Anterior cingulate cortex (tissue), 58 donors: ENCODE measurements at regions not wholly inside any gene's neighbourhood (a gene's known extent, or its start where the extent isn't known, plus 50 kb on each side); places are given as distances from the start of the nearest gene placed in this dataset.

Source experiments
- DNase-seq, 58 donors: peaks; one replicate each; lab custom pipeline; 2025; lab: John Stamatoyannopoulos, UW

GRCh38 chr2:171225989-171226388, 65.3 kb upstream of the TLK1 start:
- DNase-seq, result no peak

DNA sequence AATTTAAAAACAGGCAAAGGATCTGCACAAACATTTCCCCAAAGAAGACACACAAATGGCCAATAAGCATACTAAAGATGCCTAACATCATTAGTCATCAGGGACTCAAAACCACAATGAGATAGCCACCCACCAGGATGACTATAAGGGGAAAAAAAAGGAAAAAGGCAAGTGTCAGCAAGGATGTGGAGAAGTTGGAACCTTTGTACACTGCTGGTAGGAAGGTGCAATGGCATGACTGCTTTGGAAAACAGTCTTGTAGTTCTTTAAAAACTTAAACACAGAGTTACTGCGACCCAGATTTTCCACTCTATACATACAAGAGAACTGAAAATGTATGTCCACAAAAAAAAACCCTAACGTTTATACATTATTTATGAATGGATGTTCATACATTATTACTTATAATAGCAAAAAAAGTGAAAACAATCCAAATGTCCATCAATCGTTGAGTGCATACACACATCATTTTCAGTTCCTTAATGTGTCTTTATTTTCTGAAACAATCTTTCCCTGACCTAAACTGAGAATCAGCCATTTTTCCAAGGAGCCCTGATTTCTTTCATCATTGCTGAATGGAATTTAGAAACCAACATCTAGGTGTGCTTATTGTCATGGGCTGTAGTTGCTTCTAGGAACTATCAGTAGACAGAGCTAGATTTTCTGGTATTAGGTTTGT, 64.7 kb upstream of the TLK1 start:
- no peak for DNase-seq

DNA sequence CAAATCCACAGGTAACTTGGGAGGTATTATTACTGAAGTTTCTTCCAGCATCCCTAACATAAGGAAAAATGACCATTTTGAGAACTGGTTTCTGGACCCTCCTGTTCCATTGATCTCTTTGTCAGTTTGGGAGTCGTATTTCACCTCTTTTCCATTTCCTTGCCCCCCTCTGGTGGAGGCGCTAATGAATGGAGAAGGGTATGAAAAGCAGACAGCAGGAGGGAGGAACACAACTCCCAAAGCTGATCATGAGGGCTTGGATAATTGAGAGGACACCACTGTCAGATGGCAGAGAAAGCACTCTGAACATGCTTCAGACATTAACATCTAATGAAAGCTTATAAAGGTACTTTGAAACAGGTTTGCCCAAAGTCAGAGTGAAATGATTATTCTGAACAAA, 56.6 kb upstream of the TLK1 start:
- DNase-seq, result no peak

GRCh38 chr2:171216631-171217030, 55.9 kb upstream of the TLK1 start:
- DNase-seq, result no peak

- DNase-seq, result no peak
These were observed 53.4 kb upstream of the TLK1 start for GRCh38 chr2:171214093-171214492.

DNA sequence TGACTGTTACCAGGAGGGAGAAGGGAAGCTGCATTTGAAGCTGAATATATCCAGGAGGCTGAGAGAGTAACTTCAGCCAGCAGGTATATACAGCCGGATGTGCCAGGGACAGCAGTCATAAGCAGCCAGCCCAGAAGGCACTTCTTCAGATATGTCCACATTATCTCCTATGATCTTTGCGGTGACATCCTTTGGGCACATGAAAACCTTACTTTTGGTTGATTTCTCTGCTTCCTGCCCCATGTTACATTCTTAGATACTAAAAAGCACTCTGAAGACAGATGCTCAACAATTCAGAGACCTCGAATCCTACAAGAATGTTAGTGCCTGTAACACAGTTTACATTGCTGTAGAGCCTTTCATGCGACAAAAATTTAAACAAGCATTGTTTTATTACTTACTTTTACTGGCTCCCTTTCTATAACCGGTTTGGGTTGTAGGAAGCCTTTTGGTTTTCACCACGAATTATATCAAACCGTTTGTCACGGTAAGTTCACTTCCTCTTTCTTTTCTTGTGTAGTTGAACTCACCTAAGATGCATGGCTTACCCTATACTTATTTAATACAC, 50.3 kb upstream of the TLK1 start:
- DNase-seq, result no peak
